GM19467 (cell line): ENCODE measurements at regions not wholly inside any gene's neighbourhood (a gene's known extent, or its start where the extent isn't known, plus 50 kb on each side); places are given as distances from the start of the nearest gene placed in this dataset.
"Not testable (repeated sequence)": the region's sequence is repeated elsewhere in the genome, so short reads cannot be mapped to it uniquely, and the experiment has no call there.

Experiments used
- ATAC-seq: cut with Tn5 transposase; IDR thresholded peaks from one replicate; pipeline ENCODE4 v1.9.1; 2021; ENCODE audit warnings: mild to moderate bottlenecking, moderate library complexity; ENCODE audit not compliant: unreplicated experiment

GRCh38 chr12:90619943-90620342, 335.0 kb downstream of the CCER1 start:
- no peak for ATAC-seq

DNA sequence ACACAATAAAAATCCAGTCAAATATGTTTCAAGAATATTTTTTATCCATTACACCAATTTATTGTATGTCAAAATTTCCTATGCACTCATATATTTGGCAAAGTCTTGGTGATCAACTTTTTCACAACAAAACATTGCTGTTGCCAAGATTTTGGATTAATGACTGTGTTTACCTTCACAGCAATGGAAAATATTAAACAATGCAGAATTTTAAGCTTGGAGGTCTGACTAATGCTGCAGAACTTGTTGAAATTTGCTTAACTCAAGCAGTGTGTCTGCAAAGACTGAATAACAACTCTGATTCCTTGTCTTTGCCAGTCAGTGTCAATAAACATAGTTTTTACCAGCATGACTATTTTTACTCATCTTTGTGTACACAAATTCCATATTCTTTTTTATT, 336.4 kb downstream of the CCER1 start:
- no peak for ATAC-seq

- no peak for ATAC-seq
Observed at GRCh38 chr12:90611891-90612290, 343.1 kb downstream of the CCER1 start.

- ATAC-seq, result no peak
Observed at GRCh38 chr12:90611048-90611447, 343.9 kb downstream of the CCER1 start.

- ATAC-seq, result no peak
Observed at GRCh38 chr12:90593596-90594295, 361.2 kb downstream of the CCER1 start.

- ATAC-seq, result no peak
Observed at GRCh38 chr12:90589956-90590355, 365.0 kb downstream of the CCER1 start.

GRCh38 chr12:90585640-90586304, 369.2 kb downstream of the CCER1 start:
- no peak for ATAC-seq

DNA sequence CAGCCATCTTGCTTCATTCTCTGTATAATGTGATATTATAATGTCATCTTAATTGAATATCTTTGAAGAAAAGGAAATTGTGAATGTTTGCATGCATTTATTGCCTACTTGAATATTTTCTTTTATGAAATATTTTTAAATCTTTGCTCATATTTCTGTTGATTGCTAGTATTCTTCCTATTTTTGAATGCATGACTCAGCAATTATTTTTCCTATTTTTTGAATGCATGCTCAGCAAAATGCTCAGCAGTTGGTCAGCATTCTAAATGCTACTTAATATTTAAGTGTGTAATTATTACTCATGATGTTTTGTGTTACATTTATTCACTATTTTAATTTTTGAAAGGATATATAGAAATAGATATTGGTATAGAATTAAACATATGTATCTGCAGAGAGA, 378.3 kb downstream of the CCER1 start:
- ATAC-seq, result no peak

DNA sequence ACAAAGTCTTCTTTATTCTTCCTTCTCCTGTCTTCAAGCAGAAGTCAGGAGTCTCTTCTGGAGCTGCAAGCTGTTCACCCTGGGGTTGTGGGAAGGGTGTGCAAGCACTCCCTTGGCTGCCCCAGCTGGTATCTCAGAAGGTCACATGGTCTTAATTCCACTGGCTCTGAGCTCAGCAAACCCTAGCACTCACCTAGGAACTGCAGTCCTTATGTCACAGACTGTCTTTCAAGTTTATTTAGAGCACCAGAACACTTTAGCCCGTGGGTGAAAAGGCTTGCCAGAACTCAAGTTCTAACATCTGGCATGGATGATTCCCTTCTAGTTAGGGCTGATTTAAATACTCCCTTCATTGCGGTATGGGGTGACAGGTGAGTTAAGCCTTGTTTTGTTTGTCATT, 379.0 kb downstream of the CCER1 start:
- ATAC-seq, result no peak

GRCh38 chr12:90574676-90575075, 380.3 kb downstream of the CCER1 start:
- no peak for ATAC-seq

GRCh38 chr12:90572778-90573177, 382.2 kb downstream of the CCER1 start:
- ATAC-seq, result no peak

DNA sequence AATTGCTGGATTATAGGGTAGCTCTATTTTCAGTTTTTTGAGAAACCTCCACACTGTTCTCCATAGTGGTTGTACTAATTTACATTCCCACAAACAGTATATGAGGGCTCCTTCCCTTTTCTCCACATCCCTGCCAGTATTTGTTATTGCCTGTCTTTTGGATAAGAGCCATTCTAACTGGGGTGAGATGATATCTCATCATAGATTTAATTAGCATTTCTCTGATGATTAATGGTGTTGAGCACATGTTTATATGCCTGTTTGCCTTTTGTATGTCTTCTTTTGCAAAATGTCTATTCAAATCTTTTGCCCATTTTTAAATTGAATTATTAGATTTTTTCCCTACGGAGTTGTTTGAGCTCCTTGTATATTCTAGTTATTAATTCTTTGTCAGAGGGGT, 385.3 kb downstream of the CCER1 start:
- no peak for ATAC-seq

DNA sequence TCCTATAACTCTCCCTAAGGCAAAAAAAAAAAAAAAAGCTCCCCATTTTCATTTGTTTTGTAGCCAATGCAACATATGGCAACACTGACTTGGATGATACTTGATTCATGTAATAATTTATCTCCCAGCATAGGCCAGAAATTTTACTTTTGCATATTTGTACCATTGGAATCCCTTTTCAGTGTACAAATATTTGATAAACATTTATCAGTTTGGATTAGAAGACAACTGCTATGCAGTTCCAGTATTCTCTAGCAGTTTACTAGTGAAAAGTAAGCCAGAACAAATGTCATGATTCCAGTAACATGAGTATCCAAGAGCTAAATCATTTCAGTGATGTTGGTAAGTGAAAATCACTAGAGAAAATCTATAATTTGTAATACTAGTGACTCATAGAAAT, 392.3 kb downstream of the CCER1 start:
- ATAC-seq, result no peak

DNA sequence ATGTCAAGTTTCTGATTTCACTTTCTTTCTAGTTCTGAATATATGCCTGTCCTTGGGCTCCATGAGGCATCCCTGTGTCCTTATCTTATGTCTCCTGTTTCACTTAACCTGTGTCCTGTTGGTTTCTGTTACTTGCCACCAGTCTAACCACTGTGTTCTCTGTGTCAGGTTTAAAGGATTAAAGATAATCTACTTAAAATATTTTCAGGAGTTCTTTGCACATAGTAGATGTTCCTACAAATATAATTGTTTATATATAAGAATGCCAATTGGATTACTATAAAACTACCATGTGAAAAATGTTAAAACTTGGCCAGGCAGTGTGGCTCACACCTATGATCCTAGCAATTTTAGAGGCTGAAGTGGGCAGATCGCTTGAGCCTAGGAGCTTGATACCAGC, 406.4 kb downstream of the CCER1 start:
- ATAC-seq, result no peak

- no peak for ATAC-seq
Observed at GRCh38 chr12:90546511-90546910, 408.5 kb downstream of the CCER1 start.

GRCh38 chr12:90543841-90544240, 411.1 kb downstream of the CCER1 start:
- no peak for ATAC-seq

GRCh38 chr12:90543374-90543773, 411.6 kb downstream of the CCER1 start:
- no peak for ATAC-seq

DNA sequence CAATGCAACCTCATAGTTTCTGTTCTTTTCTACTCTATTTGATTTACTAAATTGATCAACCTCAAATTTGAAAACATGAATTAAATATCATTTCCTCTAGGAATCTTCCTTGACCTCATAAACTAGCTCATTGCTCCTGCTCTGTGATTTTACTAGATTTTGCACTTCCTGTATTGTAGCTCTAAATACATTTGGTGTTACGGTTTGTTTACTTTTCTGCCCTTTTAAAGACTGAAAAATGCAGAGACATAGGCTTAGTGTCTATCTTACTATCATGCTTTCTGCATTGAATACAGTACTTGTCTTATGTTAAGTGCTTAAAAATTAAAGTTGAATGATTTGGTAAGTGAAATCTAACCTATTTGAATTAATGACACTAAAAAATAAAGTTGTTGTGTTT, 412.1 kb downstream of the CCER1 start:
- not testable (repeated sequence) for ATAC-seq

GRCh38 chr12:90533828-90534227, 421.1 kb downstream of the CCER1 start:
- not testable (repeated sequence) for ATAC-seq

- ATAC-seq, result no peak
Observed at GRCh38 chr12:90520002-90520734, 434.8 kb downstream of the CCER1 start.

- no peak for ATAC-seq
Observed at GRCh38 chr12:90519285-90519684, 435.7 kb downstream of the CCER1 start.
